PC-3 (cell line): ENCODE measurements at regions not wholly inside any gene's neighbourhood (a gene's known extent, or its start where the extent isn't known, plus 50 kb on each side); places are given as distances from the start of the nearest gene placed in this dataset.

Source experiments
- ATAC-seq: fragments of 200-7000 bp; cut with Tn5 transposase; 2 replicates; pipeline ENCODE4 v1.9.1; 2020; ENCODE audit warnings: mild to moderate bottlenecking, moderate library complexity
- BruUV-seq: library from RNA; stranded (reverse); fragments of 400-500 nt; replicated peaks from 2 replicates; lab custom pipeline; 2021; lab: Mats Ljungman, UMichigan
- CTCF ChIA-PET: fragments of 300-600 bp; sonication (Branson Sonifier 250); formaldehyde crosslinking; loops from one replicate; lab custom pipeline; 2022; ENCODE audit warnings: antibody characterized with exemption; lab: Charles Lee
- POLR2A ChIA-PET: fragments of 300-600 bp; sonication (Branson Sonifier 250); formaldehyde crosslinking; loops from one replicate; lab custom pipeline; 2022; ENCODE audit warnings: antibody characterized with exemption; ENCODE audit not compliant: unreplicated experiment; lab: Charles Lee
- DNase-seq: peaks from one replicate; pipeline ENCODE4 v3.0.0-alpha.2; 2015
- H2AFZ ChIP-seq: fragments of 300-600 bp; sonication (generic); 2 replicates; pipeline ENCODE4 v1.6.0; 2016; ENCODE audit warnings: antibody characterized with exemption, low read length
- H3F3A ChIP-seq: fragments of 300-600 bp; sonication (generic); one replicate; pipeline ENCODE4 v1.6.0; 2017; ENCODE audit warnings: antibody characterized with exemption, low read length, control low read depth, mild to moderate bottlenecking; ENCODE audit not compliant: unreplicated experiment
- H3K27ac ChIP-seq: fragments of 300-600 bp; sonication (generic); 2 replicates; pipeline ENCODE4 v1.5.1; 2016; ENCODE audit warnings: mild to moderate bottlenecking, low read length
- H3K27me3 ChIP-seq: fragments of 300-600 bp; sonication (generic); 2 replicates; pipeline ENCODE4 v1.6.1; 2016; ENCODE audit warnings: low read length, mixed read lengths
- H3K36me3 ChIP-seq: fragments of 300-600 bp; sonication (generic); 2 replicates; pipeline ENCODE4 v1.6.1; 2016; ENCODE audit warnings: low read depth, mixed run types, low read length, mixed read lengths
- H3K4me1 ChIP-seq: fragments of 300-600 bp; sonication (generic); 2 replicates; pipeline ENCODE4 v1.5.1; 2016; ENCODE audit warnings: low read length; ENCODE audit not compliant: insufficient read depth
- H3K4me2 ChIP-seq: fragments of 300-600 bp; sonication (generic); 2 replicates; pipeline ENCODE4 v1.6.0; 2016; ENCODE audit warnings: low read length
- H3K4me3 ChIP-seq: fragments of 300-600 bp; sonication (generic); 2 replicates; pipeline ENCODE4 v1.5.1; 2016; ENCODE audit warnings: mild to moderate bottlenecking, low read length, mixed read lengths
- H3K79me2 ChIP-seq: fragments of 300-600 bp; sonication (generic); 2 replicates; pipeline ENCODE4 v1.6.1; 2017; ENCODE audit warnings: low read length, mixed read lengths
- H3K9ac ChIP-seq: fragments of 300-600 bp; sonication (generic); 2 replicates; pipeline ENCODE4 v1.6.0; 2016; ENCODE audit warnings: mild to moderate bottlenecking, low read length
- H3K9me2 ChIP-seq: fragments of 300-600 bp; sonication (generic); replicated peaks from 2 replicates; pipeline ENCODE4 v1.6.1; 2016; ENCODE audit warnings: mixed run types, low read length, mixed read lengths
- H3K9me3 ChIP-seq: fragments of 300-600 bp; sonication (generic); 2 replicates; pipeline ENCODE4 v1.6.1; 2016; ENCODE audit warnings: low read length, mixed read lengths
- H4K20me1 ChIP-seq: fragments of 300-600 bp; sonication (generic); 2 replicates; pipeline ENCODE4 v1.6.1; 2016; ENCODE audit warnings: low read length, mixed read lengths
- CTCF ChIP-seq: fragments of 300-600 bp; sonication (generic); conservative IDR thresholded peaks from 2 replicates; pipeline ENCODE4 v1.5.1; 2017; ENCODE audit warnings: antibody characterized with exemption, low read depth, mild to moderate bottlenecking, low read length
- EZH2 ChIP-seq: fragments of 300-600 bp; sonication (generic); IDR thresholded peaks from one replicate; pipeline ENCODE4 v1.6.1; 2017; ENCODE audit warnings: antibody characterized with exemption, mild to moderate bottlenecking, low read length; ENCODE audit not compliant: unreplicated experiment
- EZH2phosphoT487 ChIP-seq: fragments of 300-600 bp; sonication (generic); IDR thresholded peaks from 2 replicates; pipeline ENCODE4 v1.6.1; 2018; ENCODE audit warnings: mild to moderate bottlenecking, antibody characterized with exemption, low read length, borderline replicate concordance
- intact Hi-C: fragments of 100-400 bp; cut with micrococcal nuclease; formaldehyde crosslinking; loops from 2 replicates; pipeline ENCODE4 v1.9.0; 2023

- no peaks in the 10 kb centered on the region for H3K36me3 ChIP-seq
- ATAC-seq: no peak
- H3K4me3 ChIP-seq: no peak overlapping the region
- no peaks in the 10 kb centered on the region for H3K4me1 ChIP-seq
- no peaks in the 10 kb centered on the region for H4K20me1 ChIP-seq
- no peaks in the 10 kb centered on the region for H3F3A ChIP-seq
- peaks cover 44% of the 10 kb centered on the region for H3K27me3 ChIP-seq
- no peak overlapping the region for H3K27ac ChIP-seq
- H2AFZ ChIP-seq: no peak overlapping the region
- ChIA-PET CTCF (no interaction called here), POLR2A (no interaction called here)
- no TSS peak for BruUV-seq
- H3K79me2 ChIP-seq: no peaks in the 10 kb centered on the region
- no peak overlapping the region for H3K4me2 ChIP-seq
- TF ChIP-seq CTCF (no peak), EZH2 (no peak), EZH2phosphoT487 (no peak)
- H3K9me2 ChIP-seq: no peaks in the 10 kb centered on the region
- H3K9ac ChIP-seq: no peak overlapping the region
- DNase-seq: no peak
- intact Hi-C loops: no loop called here
- no peaks in the 10 kb centered on the region for H3K9me3 ChIP-seq
Measured at GRCh38 chr7:1369916-1370657, 89.2 kb downstream of the MICALL2 start.

DNA sequence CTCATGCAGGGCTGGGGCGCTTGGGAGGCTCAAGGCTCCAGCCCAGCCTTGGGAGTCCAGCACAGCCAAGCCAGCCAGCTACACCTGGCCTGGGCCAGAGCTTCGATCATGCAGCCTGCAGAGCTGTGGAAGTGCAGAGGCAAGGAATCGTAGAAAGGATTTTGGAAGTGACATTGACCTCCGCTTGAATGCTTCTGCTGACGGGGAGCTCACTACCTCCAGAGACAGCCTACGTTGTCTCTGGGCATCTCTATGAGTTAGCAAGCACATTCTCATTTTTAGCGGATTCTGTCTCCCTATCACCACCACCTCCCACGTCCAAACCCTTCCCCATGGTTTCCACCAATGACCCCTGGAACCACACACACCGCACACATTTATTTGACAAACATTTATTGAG, 88.5 kb downstream of the MICALL2 start:
- H3K9me3 ChIP-seq: no peaks in the 10 kb centered on the region
- no peak overlapping the region for H3K9ac ChIP-seq
- H3K4me3 ChIP-seq: no peak overlapping the region
- H4K20me1 ChIP-seq: no peaks in the 10 kb centered on the region
- H3K36me3 ChIP-seq: no peaks in the 10 kb centered on the region
- no peak for DNase-seq
- H3K4me2 ChIP-seq: no peak overlapping the region
- TF ChIP-seq EZH2 (no peak), CTCF (no peak), EZH2phosphoT487 (no peak)
- ChIA-PET CTCF (no interaction called here), POLR2A (no interaction called here)
- H3K27me3 ChIP-seq: peaks cover 42% of the 10 kb centered on the region
- no peaks in the 10 kb centered on the region for H3K4me1 ChIP-seq
- intact Hi-C loops: no loop called here
- H3K79me2 ChIP-seq: no peaks in the 10 kb centered on the region
- ATAC-seq: no peak
- no peaks in the 10 kb centered on the region for H3K9me2 ChIP-seq
- no peaks in the 10 kb centered on the region for H3F3A ChIP-seq
- H2AFZ ChIP-seq: no peak overlapping the region
- no peak overlapping the region for H3K27ac ChIP-seq
- no TSS peak for BruUV-seq

DNA sequence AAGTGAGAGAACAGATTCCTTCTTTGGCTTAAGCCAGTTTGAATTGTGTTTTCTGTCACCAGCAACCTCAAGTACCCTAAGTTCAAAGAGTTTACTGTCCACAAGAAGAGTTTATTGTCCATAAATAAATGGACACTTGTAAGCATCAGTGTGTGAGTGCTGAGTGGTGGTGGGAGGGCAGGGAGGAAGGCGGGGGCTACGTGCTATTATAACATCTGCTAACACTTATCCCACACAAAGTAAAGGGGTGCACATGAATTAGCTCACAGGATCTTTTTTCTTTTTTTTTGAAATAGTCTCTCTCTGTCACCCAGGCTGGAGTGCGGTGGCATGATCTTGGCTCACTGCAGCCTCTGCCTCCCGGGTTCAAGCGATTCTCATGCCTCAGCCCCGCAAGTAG, 87.2 kb downstream of the MICALL2 start:
- BruUV-seq: no TSS peak
- intact Hi-C loops: no loop called here
- Histone ChIP-seq H3K36me3 (no peaks in the 10 kb centered on the region), H3F3A (no peaks in the 10 kb centered on the region), H3K79me2 (no peaks in the 10 kb centered on the region), H3K27me3 (peaks cover 44% of the 10 kb centered on the region), H3K9me3 (no peaks in the 10 kb centered on the region), H3K9ac (no peak overlapping the region), H3K4me2 (no peak overlapping the region), H2AFZ (no peak overlapping the region), H3K4me1 (no peaks in the 10 kb centered on the region), H3K9me2 (no peaks in the 10 kb centered on the region), H4K20me1 (no peaks in the 10 kb centered on the region), H3K4me3 (no peak overlapping the region), H3K27ac (no peak overlapping the region)
- TF ChIP-seq CTCF (no peak), EZH2 (no peak), EZH2phosphoT487 (no peak)
- ChIA-PET POLR2A (interaction anchor here (0.6 kb wide), 1 partner anchor 10 kb away, joined by 3 read pairs; no protein-coding TSS in a partner anchor), CTCF (interaction anchor here (0.6 kb wide), 1 partner anchor 32 kb away, joined by 3 read pairs; no protein-coding TSS in a partner anchor)
- DNase-seq: no peak
- no peak for ATAC-seq
